Activated CD4-positive, alpha-beta T cell treated with anti-CD3 and anti-CD28 coated beads, Interleukin-2, amount 10 ng/mL, durations not matched to agents 24 days and 14 days (primary cell): ENCODE measurements at regions not wholly inside any gene's neighbourhood (a gene's known extent, or its start where the extent isn't known, plus 50 kb on each side); places are given as distances from the start of the nearest gene placed in this dataset.
A peak's percentile ranks its signal among the peaks of the same experiment; 100 is the strongest.

ENCODE experiments used
- DNase-seq: peaks from one replicate; pipeline ENCODE4 v3.0.0; 2022
- H3K27ac Mint-ChIP-seq: one replicate; pipeline ENCODE4 v1.8.0; 2022; ENCODE audit warnings: mild to moderate bottlenecking, mixed read lengths
- H3K27me3 Mint-ChIP-seq: one replicate; pipeline ENCODE4 v1.8.0; 2022; ENCODE audit warnings: mixed read lengths
- H3K36me3 Mint-ChIP-seq: one replicate; pipeline ENCODE4 v1.8.0; 2022; ENCODE audit warnings: low read depth, mild to moderate bottlenecking, mixed read lengths
- H3K4me1 Mint-ChIP-seq: one replicate; pipeline ENCODE4 v1.8.0; 2021; ENCODE audit warnings: mixed read lengths
- H3K4me3 Mint-ChIP-seq: one replicate; pipeline ENCODE4 v1.8.0; 2022; ENCODE audit warnings: mild to moderate bottlenecking, moderate library complexity, mixed read lengths
- H3K9me3 Mint-ChIP-seq: one replicate; pipeline ENCODE4 v1.8.0; 2021; ENCODE audit warnings: mixed read lengths
- intact Hi-C: fragments of 100-400 bp; cut with micrococcal nuclease; formaldehyde crosslinking; loops from one replicate; pipeline ENCODE4 v1.15.1; 2023

DNA sequence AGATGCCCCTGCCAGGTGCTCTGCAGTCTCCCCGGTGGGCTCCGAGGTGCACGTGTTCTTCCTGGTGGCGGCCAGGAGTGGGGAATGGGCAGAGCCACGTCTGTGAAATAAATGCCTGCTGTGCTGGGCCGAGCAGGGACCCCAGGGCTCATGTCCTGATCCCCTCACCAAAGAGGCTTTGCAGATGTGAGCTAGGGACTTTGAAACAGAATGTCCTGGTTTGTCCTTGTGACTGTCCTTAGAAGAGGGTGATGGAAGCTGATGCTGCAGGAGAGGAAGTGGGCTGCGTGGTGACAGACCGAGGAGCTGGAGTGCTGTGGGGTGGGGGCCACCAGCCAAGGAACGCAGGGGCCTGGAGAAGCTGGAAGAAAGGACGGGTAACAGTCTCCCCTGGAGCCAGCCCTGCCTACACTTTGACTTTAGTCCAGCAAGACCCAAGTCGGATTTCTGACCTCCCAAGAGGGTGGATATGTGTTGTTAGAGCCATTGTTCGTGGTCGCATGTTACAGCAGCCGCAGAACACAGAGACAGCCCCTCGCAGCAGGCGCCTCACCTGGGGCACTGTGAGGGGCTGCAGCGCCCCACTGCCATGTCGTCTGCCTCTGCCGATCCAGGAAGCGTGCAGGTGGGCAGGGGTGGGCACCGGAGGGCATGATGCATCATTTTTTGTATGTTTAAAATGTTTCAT lies 217.9 kb upstream of the CIBAR2 start:
- Mint-ChIP-seq H3K4me1 (peaks cover 11% of the 10 kb centered on the region), H3K9me3 (no peaks in the 10 kb centered on the region), H3K36me3 (no peaks in the 10 kb centered on the region), H3K27me3 (peaks cover 11% of the 10 kb centered on the region), H3K27ac (no peak overlapping the region), H3K4me3 (no peak overlapping the region)
- DNase-seq: no peak
- intact Hi-C loops: loop anchor here (1.0 kb wide), 1 partner anchor 27 kb away; no protein-coding TSS in a partner anchor

DNA sequence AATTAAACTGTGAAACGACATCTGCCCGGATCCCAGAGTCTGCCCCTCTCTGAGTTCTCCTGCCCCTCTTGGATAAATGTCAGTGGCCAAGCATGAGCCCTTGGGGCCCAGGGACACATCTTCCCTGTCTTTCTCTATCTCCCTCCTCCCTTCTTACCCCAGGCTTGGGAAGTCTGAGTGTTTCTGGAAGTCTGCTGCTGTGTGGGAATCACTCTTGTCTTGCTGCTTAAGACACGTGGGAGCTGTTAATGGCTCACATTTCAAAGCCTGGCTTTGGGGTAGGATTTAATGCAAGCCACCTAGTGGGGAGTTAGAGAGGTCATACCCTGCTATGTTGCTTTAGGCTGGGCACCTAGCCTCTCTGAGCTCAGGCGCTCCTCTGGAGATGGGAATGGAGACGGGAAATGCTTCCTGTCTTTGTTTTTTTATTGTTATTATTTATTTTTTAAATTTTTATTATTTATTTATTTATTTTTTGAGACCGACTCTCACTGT lies 218.5 kb upstream of the CIBAR2 start:
- no peaks in the 10 kb centered on the region for H3K9me3 Mint-ChIP-seq
- H3K4me1 Mint-ChIP-seq: peaks cover 14% of the 10 kb centered on the region
- H3K4me3 Mint-ChIP-seq: no peak overlapping the region
- DNase-seq: peak; percentile 75
- no peaks in the 10 kb centered on the region for H3K36me3 Mint-ChIP-seq
- peaks cover 11% of the 10 kb centered on the region for H3K27me3 Mint-ChIP-seq
- H3K27ac Mint-ChIP-seq: no peak overlapping the region
- intact Hi-C loops: loop anchor here (1.0 kb wide), 1 partner anchor 27 kb away; no protein-coding TSS in a partner anchor

- peaks cover 14% of the 10 kb centered on the region for H3K4me1 Mint-ChIP-seq
- H3K27me3 Mint-ChIP-seq: peaks cover 8% of the 10 kb centered on the region
- no peaks in the 10 kb centered on the region for H3K9me3 Mint-ChIP-seq
- DNase-seq: no peak
- H3K4me3 Mint-ChIP-seq: no peak overlapping the region
- no peak overlapping the region for H3K27ac Mint-ChIP-seq
- intact Hi-C loops: no loop called here
- H3K36me3 Mint-ChIP-seq: no peaks in the 10 kb centered on the region
Observed at GRCh38 chr16:85331688-85332087, 219.4 kb upstream of the CIBAR2 start.

DNA sequence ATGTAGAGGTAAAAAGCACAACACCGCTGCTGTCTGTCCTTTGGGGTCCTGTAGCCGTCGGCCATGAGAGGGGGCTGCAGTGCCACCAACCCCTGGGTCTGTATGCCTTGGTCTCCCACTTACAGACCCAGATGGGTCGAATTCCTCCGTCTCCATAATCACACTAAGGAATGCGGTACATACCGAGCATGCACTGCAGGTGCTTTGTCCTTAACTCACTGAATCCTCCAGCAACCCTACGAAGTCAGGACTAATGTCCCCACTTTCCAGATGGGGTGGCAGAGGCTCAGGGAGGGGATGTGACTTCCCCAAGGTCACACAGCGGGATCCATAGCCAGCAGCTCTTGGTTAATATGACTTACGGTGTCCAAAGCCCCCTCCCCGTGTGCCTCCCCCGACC lies 219.9 kb upstream of the CIBAR2 start:
- Mint-ChIP-seq H3K27ac (no peak overlapping the region), H3K4me3 (no peak overlapping the region)
- intact Hi-C loops: no loop called here

GRCh38 chr16:85333337-85333736 lies 221.1 kb upstream of the CIBAR2 start:
- DNase-seq: no peak
- Mint-ChIP-seq H3K4me3 (no peak overlapping the region), H3K27ac (no peak overlapping the region), H3K36me3 (no peaks in the 10 kb centered on the region), H3K4me1 (peaks cover 14% of the 10 kb centered on the region), H3K9me3 (no peaks in the 10 kb centered on the region), H3K27me3 (peaks cover 8% of the 10 kb centered on the region)
- intact Hi-C loops: no loop called here

More for the DNA sequence above, 219.9 kb upstream of the CIBAR2 start:
- Mint-ChIP-seq H3K4me1 (peaks cover 14% of the 10 kb centered on the region), H3K9me3 (no peaks in the 10 kb centered on the region), H3K27me3 (peaks cover 8% of the 10 kb centered on the region), H3K36me3 (no peaks in the 10 kb centered on the region)
- DNase-seq: no peak

GRCh38 chr16:85333744-85334640 lies 221.7 kb upstream of the CIBAR2 start:
- H3K4me3 Mint-ChIP-seq: no peak overlapping the region
- H3K27ac Mint-ChIP-seq: no peak overlapping the region
- peaks cover 8% of the 10 kb centered on the region for H3K27me3 Mint-ChIP-seq
- no peaks in the 10 kb centered on the region for H3K9me3 Mint-ChIP-seq
- no peak for DNase-seq
- no peaks in the 10 kb centered on the region for H3K36me3 Mint-ChIP-seq
- intact Hi-C loops: no loop called here
- H3K4me1 Mint-ChIP-seq: peaks cover 14% of the 10 kb centered on the region

GRCh38 chr16:85334718-85335583 lies 222.7 kb upstream of the CIBAR2 start:
- H3K4me3 Mint-ChIP-seq: peak overlapping the region; percentile 55
- H3K27ac Mint-ChIP-seq: peak overlapping the region; percentile 67
- H3K36me3 Mint-ChIP-seq: no peaks in the 10 kb centered on the region
- DNase-seq: peak; percentile 64
- intact Hi-C loops: no loop called here
- H3K27me3 Mint-ChIP-seq: peaks cover 6% of the 10 kb centered on the region
- peaks cover 14% of the 10 kb centered on the region for H3K4me1 Mint-ChIP-seq
- H3K9me3 Mint-ChIP-seq: no peaks in the 10 kb centered on the region

- intact Hi-C loops: no loop called here
Observed at GRCh38 chr16:85335584-85336491, 223.6 kb upstream of the CIBAR2 start.

GRCh38 chr16:85337910-85338637 lies 225.8 kb upstream of the CIBAR2 start:
- no peak overlapping the region for H3K27ac Mint-ChIP-seq

More at GRCh38 chr16:85335584-85336491, 223.6 kb upstream of the CIBAR2 start:
- no peak for DNase-seq
- Mint-ChIP-seq H3K27ac (peak overlapping the region; percentile 53), H3K36me3 (no peaks in the 10 kb centered on the region), H3K4me1 (peaks cover 9% of the 10 kb centered on the region), H3K9me3 (no peaks in the 10 kb centered on the region), H3K4me3 (no peak overlapping the region), H3K27me3 (no peaks in the 10 kb centered on the region)

DNA sequence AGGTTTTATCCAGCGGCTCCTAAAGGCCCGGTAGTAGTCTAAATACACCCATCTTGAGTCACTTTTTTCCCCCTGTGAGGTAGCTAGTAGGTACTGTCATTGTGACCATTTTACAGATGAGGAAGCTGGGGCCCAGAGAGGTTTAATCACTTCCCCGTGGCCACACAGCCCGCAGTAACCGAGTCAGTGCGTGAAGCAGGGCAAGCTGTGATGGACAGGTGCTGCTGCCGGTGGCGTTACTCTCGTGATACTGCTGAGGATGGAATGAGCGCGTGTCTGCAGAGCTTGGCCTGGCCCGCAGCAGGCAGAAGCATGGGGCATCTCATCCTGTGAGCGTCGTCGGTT lies 226.3 kb upstream of the CIBAR2 start:
- no peak overlapping the region for H3K4me3 Mint-ChIP-seq
- no peaks in the 10 kb centered on the region for H3K9me3 Mint-ChIP-seq
- intact Hi-C loops: no loop called here
- H3K36me3 Mint-ChIP-seq: no peaks in the 10 kb centered on the region
- DNase-seq: no peak
- no peak overlapping the region for H3K27ac Mint-ChIP-seq
- peaks cover 9% of the 10 kb centered on the region for H3K4me1 Mint-ChIP-seq
- H3K27me3 Mint-ChIP-seq: no peaks in the 10 kb centered on the region

More at GRCh38 chr16:85337910-85338637, 225.8 kb upstream of the CIBAR2 start:
- Mint-ChIP-seq H3K4me1 (peaks cover 9% of the 10 kb centered on the region), H3K27me3 (no peaks in the 10 kb centered on the region), H3K4me3 (no peak overlapping the region), H3K36me3 (no peaks in the 10 kb centered on the region), H3K9me3 (no peaks in the 10 kb centered on the region)
- intact Hi-C loops: no loop called here
- DNase-seq: no peak

GRCh38 chr16:85338989-85339685 lies 226.9 kb upstream of the CIBAR2 start:
- no peaks in the 10 kb centered on the region for H3K9me3 Mint-ChIP-seq
- intact Hi-C loops: no loop called here

More at GRCh38 chr16:85338989-85339685, 226.9 kb upstream of the CIBAR2 start:
- no peak overlapping the region for H3K4me3 Mint-ChIP-seq
- H3K27me3 Mint-ChIP-seq: no peaks in the 10 kb centered on the region
- peaks cover 9% of the 10 kb centered on the region for H3K4me1 Mint-ChIP-seq
- no peak for DNase-seq
- no peak overlapping the region for H3K27ac Mint-ChIP-seq
- H3K36me3 Mint-ChIP-seq: no peaks in the 10 kb centered on the region
